ENCODE measurements at regions not wholly inside any gene's neighbourhood (a gene's known extent, or its start where the extent isn't known, plus 50 kb on each side); places are given as distances from the start of the nearest gene placed in this dataset.

DNA sequence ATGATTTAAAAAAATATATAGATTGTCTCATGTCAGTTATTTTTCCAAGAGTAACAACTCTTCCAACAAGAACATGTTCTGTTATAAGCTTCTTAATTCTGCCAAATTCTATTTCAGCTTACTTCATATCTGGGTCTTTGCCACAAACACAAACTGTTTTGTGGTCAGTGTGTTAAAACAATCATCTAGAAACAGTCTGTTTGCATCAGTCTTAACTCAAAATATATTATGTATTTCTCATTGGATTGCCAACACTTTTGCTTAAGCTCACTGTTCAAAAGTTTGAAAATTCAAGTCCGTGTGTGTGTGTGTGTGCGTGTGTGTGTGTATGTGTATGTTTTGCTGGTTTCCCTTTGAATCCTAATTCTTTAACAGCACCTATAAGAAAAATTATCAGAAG, 752.3 kb upstream of the NDST4 start:
- H3K9me3 Mint-ChIP-seq, result peaks cover 8% of the 10 kb centered on the region
- no peaks in the 10 kb centered on the region for H3K36me3 Mint-ChIP-seq (ENCODE audit: insufficient read depth)
- H3K4me3 Mint-ChIP-seq, result no peak overlapping the region
- ATAC-seq (replicated peaks; ENCODE audit: extremely low read depth, poor library complexity, severe bottlenecking), result no peak
- DNase-seq (ENCODE audit: low spot score in 2 of 2), result no peak
- H3K27ac Mint-ChIP-seq (ENCODE audit: low read depth), result no peak overlapping the region
- H3K4me1 Mint-ChIP-seq, result no peaks in the 10 kb centered on the region
- H3K27me3 Mint-ChIP-seq, result no peaks in the 10 kb centered on the region

DNA sequence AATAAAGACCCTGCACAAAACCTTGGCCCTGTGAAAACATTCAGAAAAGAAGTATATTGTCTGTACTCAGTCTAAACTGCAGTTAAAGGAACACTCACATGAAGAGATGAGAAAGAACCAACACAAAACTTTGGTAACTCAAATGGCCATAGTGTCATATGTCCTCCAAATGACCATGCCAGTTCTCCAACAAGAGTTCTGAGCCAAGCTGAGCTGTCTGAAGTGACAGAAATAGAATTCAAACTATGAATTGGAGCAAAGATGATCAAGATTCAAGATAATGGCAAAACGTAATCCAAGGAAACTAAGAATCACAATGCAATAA, 739.3 kb upstream of the NDST4 start:
- no peaks in the 10 kb centered on the region for H3K4me1 Mint-ChIP-seq
- H3K4me3 Mint-ChIP-seq, result no peak overlapping the region
- no peak for ATAC-seq (replicated peaks; ENCODE audit: extremely low read depth, poor library complexity, severe bottlenecking)
- DNase-seq (ENCODE audit: low spot score in 2 of 2), result no peak
- H3K9me3 Mint-ChIP-seq, result peaks cover 11% of the 10 kb centered on the region
- no peak overlapping the region for H3K27ac Mint-ChIP-seq (ENCODE audit: low read depth)
- H3K36me3 Mint-ChIP-seq (ENCODE audit: insufficient read depth), result no peaks in the 10 kb centered on the region
- H3K27me3 Mint-ChIP-seq, result no peaks in the 10 kb centered on the region

DNA sequence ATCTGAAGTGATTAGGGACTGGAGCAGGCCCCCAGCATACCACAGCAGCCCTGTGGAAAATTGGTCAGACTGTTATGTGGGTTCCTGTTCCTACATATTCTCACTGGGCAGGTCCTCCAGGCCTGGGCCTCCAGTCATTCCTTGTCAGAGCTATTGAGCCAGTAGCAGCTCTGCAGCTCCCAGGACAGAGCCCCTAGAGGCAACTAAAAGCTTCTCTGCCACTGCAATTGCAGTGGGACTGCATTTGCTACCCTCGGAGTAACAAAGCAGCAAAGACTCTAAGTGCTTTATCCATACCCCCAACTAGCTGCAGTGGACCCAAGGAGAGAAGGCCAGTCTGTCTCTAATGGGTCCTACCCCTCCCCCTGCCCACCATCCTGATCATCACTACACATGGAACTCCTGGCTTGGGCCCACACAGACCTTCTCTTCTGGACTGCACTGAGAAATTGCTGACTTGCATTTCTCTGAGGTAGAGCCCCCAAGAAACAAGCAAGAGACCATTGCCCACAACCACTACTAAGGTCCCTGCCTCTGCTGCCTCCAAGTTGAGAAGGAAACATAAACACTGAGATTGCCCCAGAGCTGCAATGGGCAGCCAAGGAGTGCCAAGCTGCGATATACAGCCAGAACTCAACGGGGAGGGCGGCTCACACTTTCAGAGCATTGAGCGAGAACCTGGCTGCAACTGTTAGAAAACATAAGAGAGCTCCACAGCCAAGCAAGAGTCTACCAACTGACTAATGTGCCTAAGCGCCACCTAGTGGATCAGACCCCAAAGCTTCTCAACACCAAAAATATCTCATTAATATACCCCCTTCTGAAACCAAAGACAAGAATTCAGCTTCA, 738.7 kb upstream of the NDST4 start:
- DNase-seq (ENCODE audit: low spot score in 2 of 2), result no peak
- no peak for ATAC-seq (replicated peaks; ENCODE audit: extremely low read depth, poor library complexity, severe bottlenecking)
- Mint-ChIP-seq H3K9me3 (peaks cover 11% of the 10 kb centered on the region), H3K4me1 (no peaks in the 10 kb centered on the region), H3K27ac (ENCODE audit: low read depth) (no peak overlapping the region), H3K36me3 (ENCODE audit: insufficient read depth) (no peaks in the 10 kb centered on the region), H3K4me3 (no peak overlapping the region), H3K27me3 (no peaks in the 10 kb centered on the region)

DNA sequence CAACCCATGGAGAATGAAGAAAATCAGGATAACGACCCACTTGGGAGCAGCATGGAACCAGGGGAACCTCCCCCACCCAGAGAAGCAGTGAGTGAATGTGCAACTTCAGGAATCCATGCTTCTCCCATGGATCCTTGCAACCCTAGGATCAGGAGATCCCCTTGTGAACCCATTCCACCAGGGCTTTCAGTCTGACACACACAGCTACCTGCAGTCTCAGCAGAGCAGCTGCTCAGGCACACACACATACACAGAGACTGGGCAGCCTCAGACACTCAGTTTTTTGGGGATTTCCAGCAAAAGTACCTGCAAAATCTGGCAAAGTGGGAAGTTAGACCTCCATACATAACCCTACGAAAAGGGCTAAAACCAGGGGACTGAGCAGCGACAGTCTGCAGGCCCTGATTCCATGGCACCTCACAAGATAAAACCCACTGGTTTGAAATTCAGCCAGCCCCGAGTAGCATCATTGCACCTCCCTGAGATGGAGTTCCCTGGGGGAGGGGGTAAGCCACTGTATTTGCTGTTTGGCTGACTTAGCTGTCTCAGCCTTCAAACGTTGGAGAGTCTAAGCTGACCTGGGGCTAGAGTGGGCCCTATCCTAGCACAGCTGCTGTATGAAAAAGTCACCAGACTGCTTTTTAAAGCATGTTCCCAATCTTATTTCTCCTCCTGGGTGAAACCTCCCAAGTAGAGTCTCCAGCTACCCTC, 737.5 kb upstream of the NDST4 start:
- Mint-ChIP-seq H3K4me1 (no peaks in the 10 kb centered on the region), H3K27me3 (no peaks in the 10 kb centered on the region), H3K27ac (ENCODE audit: low read depth) (no peak overlapping the region), H3K4me3 (no peak overlapping the region), H3K9me3 (peaks cover 11% of the 10 kb centered on the region), H3K36me3 (ENCODE audit: insufficient read depth) (no peaks in the 10 kb centered on the region)
- ATAC-seq (replicated peaks; ENCODE audit: extremely low read depth, poor library complexity, severe bottlenecking), result no peak
- no peak for DNase-seq (ENCODE audit: low spot score in 2 of 2)

DNA sequence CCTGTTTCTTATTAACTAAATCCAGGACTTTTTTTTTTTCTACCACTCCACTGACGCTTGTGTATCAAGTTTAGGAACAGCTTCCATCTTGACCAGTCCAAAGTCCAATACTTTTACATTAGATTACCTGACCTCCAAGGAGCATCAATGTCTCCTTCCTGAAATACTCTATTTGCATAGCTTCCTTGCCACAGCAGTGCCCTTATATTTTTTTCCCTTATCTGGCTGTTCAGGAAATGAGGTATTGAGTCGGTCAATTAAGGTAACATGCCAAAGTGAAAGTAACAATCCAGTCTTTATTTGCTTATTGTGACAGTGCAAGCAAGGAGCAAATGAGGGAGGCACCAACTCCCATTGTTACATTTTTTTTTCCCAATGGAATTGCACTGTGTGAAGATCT, 730.8 kb upstream of the NDST4 start:
- Mint-ChIP-seq H3K27ac (ENCODE audit: low read depth) (no peak overlapping the region), H3K27me3 (no peaks in the 10 kb centered on the region), H3K36me3 (ENCODE audit: insufficient read depth) (no peaks in the 10 kb centered on the region), H3K9me3 (peaks cover 22% of the 10 kb centered on the region), H3K4me1 (no peaks in the 10 kb centered on the region), H3K4me3 (no peak overlapping the region)
- DNase-seq (ENCODE audit: low spot score in 2 of 2), result no peak
- no peak for ATAC-seq (replicated peaks; ENCODE audit: extremely low read depth, poor library complexity, severe bottlenecking)

DNA sequence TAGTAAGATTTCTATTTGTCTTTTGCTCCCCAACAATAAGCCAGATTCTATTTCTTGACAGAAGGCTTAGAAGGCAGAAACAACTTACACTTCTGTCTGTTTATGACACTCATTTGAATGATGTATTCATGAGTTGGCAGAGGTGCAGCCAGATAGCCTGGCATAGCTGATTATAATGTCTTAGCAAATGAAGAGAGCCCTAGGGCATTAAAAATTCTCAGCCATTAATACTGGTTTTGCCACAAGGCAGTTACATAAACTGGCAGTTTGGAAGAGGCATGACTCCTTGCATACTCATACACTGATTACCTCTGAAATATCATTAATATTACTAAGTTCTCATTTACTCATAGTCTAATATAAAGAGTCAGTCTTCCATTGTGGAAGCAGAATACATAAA, 728.5 kb upstream of the NDST4 start:
- ATAC-seq (replicated peaks; ENCODE audit: extremely low read depth, poor library complexity, severe bottlenecking), result no peak
- Mint-ChIP-seq H3K4me3 (no peak overlapping the region), H3K4me1 (no peaks in the 10 kb centered on the region), H3K9me3 (peaks cover 38% of the 10 kb centered on the region), H3K27me3 (no peaks in the 10 kb centered on the region), H3K27ac (ENCODE audit: low read depth) (no peak overlapping the region), H3K36me3 (ENCODE audit: insufficient read depth) (no peaks in the 10 kb centered on the region)
- no peak for DNase-seq (ENCODE audit: low spot score in 2 of 2)

DNA sequence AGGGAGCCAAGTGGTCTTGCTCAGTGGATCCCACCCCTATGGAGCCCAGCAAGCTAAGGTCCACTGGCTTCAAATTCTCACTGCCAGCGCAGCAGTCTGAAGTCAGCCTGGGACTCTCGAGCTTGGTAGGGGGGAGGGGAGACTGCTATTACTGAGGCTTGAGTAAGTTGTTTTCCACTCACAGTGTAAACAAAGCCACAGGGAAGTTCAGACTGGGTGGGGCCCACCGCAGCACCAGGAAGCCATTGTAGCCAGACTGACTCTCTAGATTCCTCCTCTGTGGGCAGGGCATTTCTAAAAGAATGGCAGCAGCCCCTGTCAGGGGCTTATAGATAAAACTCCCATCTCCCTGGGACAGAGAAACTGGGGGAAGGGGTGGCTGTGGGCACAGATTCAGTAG, 721.0 kb upstream of the NDST4 start:
- H3K27me3 Mint-ChIP-seq, result no peaks in the 10 kb centered on the region

DNA sequence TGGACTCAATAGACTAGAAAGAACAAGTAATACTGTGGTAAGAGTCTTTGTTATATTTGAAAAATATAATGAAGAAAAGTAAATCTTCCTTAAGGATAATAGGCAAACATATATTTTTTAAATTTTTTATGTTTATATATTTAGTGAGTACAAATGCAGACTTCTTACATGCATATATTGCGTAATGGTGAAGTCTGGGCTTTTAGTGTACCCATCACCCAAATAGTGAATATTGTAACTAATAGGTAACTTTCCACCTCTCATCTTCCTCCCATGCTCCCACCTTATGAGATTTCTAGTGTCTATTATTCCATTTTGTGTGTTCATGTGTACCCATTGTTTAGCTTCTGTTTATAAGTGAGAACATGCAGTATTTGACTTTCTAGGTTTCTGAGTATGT, 711.2 kb upstream of the NDST4 start:
- Mint-ChIP-seq H3K36me3 (ENCODE audit: insufficient read depth) (no peaks in the 10 kb centered on the region), H3K4me1 (no peaks in the 10 kb centered on the region), H3K27ac (ENCODE audit: low read depth) (no peak overlapping the region), H3K4me3 (no peak overlapping the region), H3K27me3 (no peaks in the 10 kb centered on the region), H3K9me3 (peaks cover 18% of the 10 kb centered on the region)
- DNase-seq (ENCODE audit: low spot score in 2 of 2) (no peak), ATAC-seq (replicated peaks; ENCODE audit: extremely low read depth, poor library complexity, severe bottlenecking) (no peak)

More for the DNA sequence above, 721.0 kb upstream of the NDST4 start:
- DNase-seq (ENCODE audit: low spot score in 2 of 2) (no peak), ATAC-seq (replicated peaks; ENCODE audit: extremely low read depth, poor library complexity, severe bottlenecking) (no peak)
- no peak overlapping the region for H3K27ac Mint-ChIP-seq (ENCODE audit: low read depth)
- no peaks in the 10 kb centered on the region for H3K36me3 Mint-ChIP-seq (ENCODE audit: insufficient read depth)
- no peak overlapping the region for H3K4me3 Mint-ChIP-seq
- no peaks in the 10 kb centered on the region for H3K4me1 Mint-ChIP-seq
- peaks cover 34% of the 10 kb centered on the region for H3K9me3 Mint-ChIP-seq

DNA sequence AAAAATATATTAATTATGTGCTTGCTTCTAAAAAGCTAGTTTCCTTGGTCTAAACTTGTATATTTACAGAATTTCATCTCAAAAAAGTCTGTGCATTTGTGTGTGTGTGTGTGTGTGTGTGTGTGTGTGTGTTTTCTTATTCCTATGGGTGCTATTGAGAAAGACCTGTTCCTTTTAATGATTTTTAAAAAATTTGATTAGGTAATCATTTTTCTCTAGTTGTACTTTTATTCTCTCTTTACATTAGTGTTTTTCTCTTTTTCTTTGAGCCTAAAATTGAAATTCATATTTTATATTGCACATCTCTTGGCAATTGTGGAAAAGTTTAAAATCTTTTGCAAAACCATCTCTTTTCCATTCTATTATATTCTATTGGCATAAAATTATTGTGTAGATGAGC, 690.4 kb upstream of the NDST4 start:
- peaks cover 20% of the 10 kb centered on the region for H3K9me3 Mint-ChIP-seq
- no peaks in the 10 kb centered on the region for H3K27me3 Mint-ChIP-seq
- H3K4me3 Mint-ChIP-seq, result no peak overlapping the region
- H3K36me3 Mint-ChIP-seq (ENCODE audit: insufficient read depth), result peaks cover 2% of the 10 kb centered on the region
- no peak for ATAC-seq (replicated peaks; ENCODE audit: extremely low read depth, poor library complexity, severe bottlenecking)
- H3K4me1 Mint-ChIP-seq, result no peaks in the 10 kb centered on the region
- no peak overlapping the region for H3K27ac Mint-ChIP-seq (ENCODE audit: low read depth)
- no peak for DNase-seq (ENCODE audit: low spot score in 2 of 2)

DNA sequence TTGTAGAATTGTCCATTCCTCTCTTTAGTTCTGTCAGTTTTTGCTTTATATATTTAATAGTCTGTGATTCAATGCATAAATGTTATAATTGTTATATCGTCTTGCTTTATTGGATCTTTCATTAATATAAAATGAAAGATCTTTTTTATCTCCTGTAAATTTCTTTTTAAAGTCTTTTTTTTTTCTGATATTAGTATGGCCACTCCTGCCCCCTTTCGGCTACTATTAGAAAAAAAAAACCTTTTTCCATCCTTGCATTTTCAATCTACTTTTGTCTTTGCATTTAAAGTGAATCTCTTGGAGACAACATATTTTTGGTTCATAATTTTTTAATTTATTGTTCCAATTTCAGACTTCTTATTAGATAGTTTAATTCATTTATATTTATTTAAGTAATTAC, 677.4 kb upstream of the NDST4 start:
- Mint-ChIP-seq H3K27me3 (no peaks in the 10 kb centered on the region), H3K4me3 (no peak overlapping the region), H3K27ac (ENCODE audit: low read depth) (no peak overlapping the region), H3K4me1 (no peaks in the 10 kb centered on the region), H3K36me3 (ENCODE audit: insufficient read depth) (no peaks in the 10 kb centered on the region), H3K9me3 (peaks cover 10% of the 10 kb centered on the region)
- no peak for ATAC-seq (replicated peaks; ENCODE audit: extremely low read depth, poor library complexity, severe bottlenecking)
- DNase-seq (ENCODE audit: low spot score in 2 of 2), result no peak

DNA sequence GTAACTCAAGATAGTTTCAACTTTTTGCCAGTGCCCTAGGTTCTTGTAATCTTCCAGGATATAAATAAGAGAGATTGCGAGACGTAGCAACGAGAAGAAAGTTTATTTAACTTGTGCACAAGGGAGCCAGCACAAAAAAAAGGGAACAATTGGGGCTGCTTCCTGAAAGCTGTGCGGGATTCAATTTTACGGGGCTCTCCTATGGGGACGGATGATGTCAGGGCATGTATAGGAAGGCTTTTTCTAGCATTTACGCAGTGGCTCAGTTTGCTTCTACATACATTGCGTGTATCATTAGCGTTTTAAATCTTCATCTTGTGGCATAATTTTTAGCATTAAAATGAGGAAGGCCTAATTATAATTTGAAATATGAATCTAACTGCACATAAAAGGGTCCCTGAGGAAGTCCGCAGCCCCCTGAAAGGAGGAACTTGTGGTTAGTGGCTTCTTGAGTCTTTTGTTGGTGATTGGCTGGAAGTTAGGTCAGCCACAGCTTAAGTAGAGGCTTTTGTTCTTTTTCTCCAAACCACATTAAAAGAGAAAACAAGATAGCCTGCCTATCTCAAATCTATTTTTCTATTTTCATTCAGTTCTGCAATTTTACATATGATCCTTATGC, 668.2 kb upstream of the NDST4 start:
- Mint-ChIP-seq H3K27me3 (no peaks in the 10 kb centered on the region), H3K27ac (ENCODE audit: low read depth) (no peak overlapping the region), H3K9me3 (peaks cover 19% of the 10 kb centered on the region), H3K36me3 (ENCODE audit: insufficient read depth) (no peaks in the 10 kb centered on the region), H3K4me1 (no peaks in the 10 kb centered on the region), H3K4me3 (no peak overlapping the region)
- no peak for DNase-seq (ENCODE audit: low spot score in 2 of 2)
- ATAC-seq (replicated peaks; ENCODE audit: extremely low read depth, poor library complexity, severe bottlenecking), result no peak

DNA sequence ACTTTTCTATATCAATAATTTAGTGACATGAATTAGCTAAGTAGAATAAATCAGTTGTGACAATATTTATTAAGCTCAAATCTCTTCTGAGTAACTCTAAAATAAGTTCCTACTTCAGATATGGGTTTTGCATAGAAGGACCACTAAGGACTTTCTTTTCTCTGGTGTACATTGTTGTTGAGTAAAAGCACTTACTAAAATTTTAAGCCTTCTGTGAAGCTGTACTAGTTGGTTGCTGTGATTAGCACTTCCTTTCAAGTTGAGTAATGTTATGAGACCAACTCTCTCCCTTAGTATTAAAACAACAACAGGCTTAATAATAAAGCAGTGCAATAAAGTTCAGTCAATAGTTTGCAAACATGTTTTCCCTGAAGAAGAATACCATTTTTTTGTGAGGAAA, 667.4 kb upstream of the NDST4 start:
- Mint-ChIP-seq H3K9me3 (peaks cover 19% of the 10 kb centered on the region), H3K4me3 (no peak overlapping the region)

DNA sequence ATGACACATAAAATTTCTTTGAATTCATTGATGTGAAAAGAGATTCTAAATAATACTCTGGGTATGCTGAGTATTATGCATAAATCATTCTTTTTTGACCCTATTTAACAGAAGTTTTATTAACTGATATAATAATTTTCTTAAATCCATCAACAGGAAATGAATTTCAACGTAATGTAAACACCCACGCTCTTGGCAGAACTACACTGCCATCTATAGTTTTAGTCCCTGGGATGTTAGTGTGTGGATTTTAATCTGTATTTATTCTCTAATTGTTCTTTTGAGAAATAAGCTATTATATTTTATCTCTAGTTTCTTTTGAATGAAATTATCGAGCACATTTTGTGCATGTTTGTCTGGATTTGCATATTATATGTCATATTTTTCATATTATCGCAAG, 666.8 kb upstream of the NDST4 start:
- H3K4me1 Mint-ChIP-seq, result no peaks in the 10 kb centered on the region

More for the DNA sequence above, 667.4 kb upstream of the NDST4 start:
- ATAC-seq (replicated peaks; ENCODE audit: extremely low read depth, poor library complexity, severe bottlenecking) (no peak), DNase-seq (ENCODE audit: low spot score in 2 of 2) (no peak)
- Mint-ChIP-seq H3K27me3 (no peaks in the 10 kb centered on the region), H3K4me1 (no peaks in the 10 kb centered on the region), H3K36me3 (ENCODE audit: insufficient read depth) (no peaks in the 10 kb centered on the region), H3K27ac (ENCODE audit: low read depth) (no peak overlapping the region)

More for the DNA sequence above, 666.8 kb upstream of the NDST4 start:
- H3K27me3 Mint-ChIP-seq, result no peaks in the 10 kb centered on the region
- DNase-seq (ENCODE audit: low spot score in 2 of 2) (no peak), ATAC-seq (replicated peaks; ENCODE audit: extremely low read depth, poor library complexity, severe bottlenecking) (no peak)
- H3K27ac Mint-ChIP-seq (ENCODE audit: low read depth), result no peak overlapping the region
- H3K9me3 Mint-ChIP-seq, result peaks cover 19% of the 10 kb centered on the region
- H3K4me3 Mint-ChIP-seq, result no peak overlapping the region
- no peaks in the 10 kb centered on the region for H3K36me3 Mint-ChIP-seq (ENCODE audit: insufficient read depth)
